A673 (cell line): ENCODE measurements at regions not wholly inside any gene's neighbourhood (a gene's known extent, or its start where the extent isn't known, plus 50 kb on each side); places are given as distances from the start of the nearest gene placed in this dataset.
"Not testable (repeated sequence)": the region's sequence is repeated elsewhere in the genome, so short reads cannot be mapped to it uniquely, and the experiment has no call there.

Experiments
- EZH2 ChIP-seq: fragments of 200-600 bp; sonication (generic); IDR thresholded peaks from 2 replicates; pipeline ENCODE4 v1.6.1; 2017; ENCODE audit warnings: borderline replicate concordance, low read depth, mild to moderate bottlenecking, mixed read lengths, antibody characterized with exemption, low read length; ENCODE audit not compliant: poor library complexity, severe bottlenecking
- TF ChIP-seq, protein P1 (sequence below): fragments of 300-800, 200-600 bp; sonication (generic); conservative IDR thresholded peaks from 2 replicates; pipeline ENCODE4 v1.5.1; 2017; ENCODE audit warnings: low read depth, mild to moderate bottlenecking, antibody characterized with exemption, low read length, moderate library complexity, mixed read lengths

GRCh38 chr20:53721445-53721963, 127.9 kb upstream of the ZNF217 start:
- TF ChIP-seq, protein P1, sequence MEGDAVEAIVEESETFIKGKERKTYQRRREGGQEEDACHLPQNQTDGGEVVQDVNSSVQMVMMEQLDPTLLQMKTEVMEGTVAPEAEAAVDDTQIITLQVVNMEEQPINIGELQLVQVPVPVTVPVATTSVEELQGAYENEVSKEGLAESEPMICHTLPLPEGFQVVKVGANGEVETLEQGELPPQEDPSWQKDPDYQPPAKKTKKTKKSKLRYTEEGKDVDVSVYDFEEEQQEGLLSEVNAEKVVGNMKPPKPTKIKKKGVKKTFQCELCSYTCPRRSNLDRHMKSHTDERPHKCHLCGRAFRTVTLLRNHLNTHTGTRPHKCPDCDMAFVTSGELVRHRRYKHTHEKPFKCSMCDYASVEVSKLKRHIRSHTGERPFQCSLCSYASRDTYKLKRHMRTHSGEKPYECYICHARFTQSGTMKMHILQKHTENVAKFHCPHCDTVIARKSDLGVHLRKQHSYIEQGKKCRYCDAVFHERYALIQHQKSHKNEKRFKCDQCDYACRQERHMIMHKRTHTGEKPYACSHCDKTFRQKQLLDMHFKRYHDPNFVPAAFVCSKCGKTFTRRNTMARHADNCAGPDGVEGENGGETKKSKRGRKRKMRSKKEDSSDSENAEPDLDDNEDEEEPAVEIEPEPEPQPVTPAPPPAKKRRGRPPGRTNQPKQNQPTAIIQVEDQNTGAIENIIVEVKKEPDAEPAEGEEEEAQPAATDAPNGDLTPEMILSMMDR, result not testable (repeated sequence)
- not testable (repeated sequence) for TF ChIP-seq EZH2
